Small intestine (tissue), 7 donors: ENCODE measurements at regions not wholly inside any gene's neighbourhood (a gene's known extent, or its start where the extent isn't known, plus 50 kb on each side); places are given as distances from the start of the nearest gene placed in this dataset.
"Not testable (repeated sequence)": the region's sequence is repeated elsewhere in the genome, so short reads cannot be mapped to it uniquely, and the experiment has no call there.

Source experiments
- DNase-seq, 2 donors: peaks; one replicate each; pipeline versions ENCODE4 v3.0.0 to v3.0.0-alpha.2; 2013
- FAIRE-seq: peaks from 2 replicates; lab custom pipeline; 2012; peaks lifted over from hg19 to GRCh38; lab: Jason Lieb, UNC
- H3K27ac ChIP-seq, 3 donors: one replicate each; pipeline ENCODE4 v1.5.1; 2013; ENCODE audit warnings: low read length in 2 of 3, mild to moderate bottlenecking in 2 of 3, control low read depth in 1 of 3, inconsistent platforms in 1 of 3, low read depth in 1 of 3, moderate library complexity in 1 of 3
- H3K27me3 ChIP-seq, 3 donors: one replicate each; pipeline ENCODE4 v1.6.1; 2013; ENCODE audit warnings: low read length in 3 of 3, inconsistent platforms in 1 of 3; ENCODE audit not compliant: control insufficient read depth in 3 of 3, insufficient read depth in 3 of 3
- H3K36me3 ChIP-seq, 3 donors: one replicate each; pipeline ENCODE4 v1.6.1; 2013; ENCODE audit warnings: low read length in 3 of 3, inconsistent platforms in 1 of 3, low read depth in 1 of 3, mild to moderate bottlenecking in 1 of 3, moderate library complexity in 1 of 3; ENCODE audit not compliant: control insufficient read depth in 3 of 3, insufficient read depth in 2 of 3
- H3K4me1 ChIP-seq, 3 donors: one replicate each; pipeline ENCODE4 v1.6.1; 2013; ENCODE audit warnings: low read length in 2 of 3, inconsistent platforms in 1 of 3, low read depth in 1 of 3, mild to moderate bottlenecking in 1 of 3, moderate library complexity in 1 of 3; ENCODE audit not compliant: control insufficient read depth in 3 of 3, insufficient read depth in 2 of 3
- H3K4me3 ChIP-seq, 3 donors: one replicate each; pipeline ENCODE4 v1.5.1; 2013; ENCODE audit warnings: low read length in 3 of 3, control low read depth in 1 of 3, inconsistent platforms in 1 of 3, low read depth in 1 of 3, mild to moderate bottlenecking in 1 of 3, moderate library complexity in 1 of 3
- H3K9me3 ChIP-seq, 2 donors: one replicate each; pipeline ENCODE4 v1.6.1; 2013; ENCODE audit warnings: low read depth in 1 of 2, low read length in 1 of 2; ENCODE audit not compliant: control insufficient read depth in 2 of 2, insufficient read depth in 1 of 2
- WGBS, 3 donors: extraction: QIAGEN DNeasy Blood & Tissue Kit; methylation state at CpG; one replicate each; pipeline ENCODE4 v1.1.7; 2013; 5-methylcytosine and 5-hydroxymethylcytosine counted together
- donor health status: healthy with polysubstance abuse.
- donor health status: control.
- donor health status: control.
- donor health status: Bipolar disorder and iron deficiency.
- donor health status: healthy.

- Histone ChIP-seq H3K27me3 (no peaks in the 10 kb centered on the region), H3K4me1 (no peaks in the 10 kb centered on the region), H3K27ac (no peak overlapping the region), H3K9me3 (peaks cover 2% of the 10 kb centered on the region in 2 donors), H3K4me3 (no peak overlapping the region), H3K36me3 (no peaks in the 10 kb centered on the region)
- no peak for FAIRE-seq
- 79 to 88% (median 82%) methylated on average over 8 of the region's 8 CpGs for WGBS, 3 donors
- DNase-seq: no peak
Observed at GRCh38 chr10:36533861-36534260, 591.5 kb upstream of the ANKRD30A start.

- Histone ChIP-seq H3K27me3 (no peaks in the 10 kb centered on the region), H3K36me3 (no peaks in the 10 kb centered on the region), H3K27ac (no peak overlapping the region), H3K9me3 (peaks cover 2% of the 10 kb centered on the region in 2 donors), H3K4me3 (no peak overlapping the region), H3K4me1 (no peaks in the 10 kb centered on the region)
- FAIRE-seq: no peak
- WGBS, 3 donors: 84 to 90% (median 86%) methylated on average over 2 of the region's 2 CpGs
- DNase-seq: no peak
Observed at GRCh38 chr10:36533316-36533715, 592.1 kb upstream of the ANKRD30A start.

- Histone ChIP-seq H3K4me3 (no peak overlapping the region), H3K9me3 (peaks cover 2% of the 10 kb centered on the region in 2 donors), H3K27ac (no peak overlapping the region), H3K4me1 (no peaks in the 10 kb centered on the region), H3K36me3 (no peaks in the 10 kb centered on the region), H3K27me3 (no peaks in the 10 kb centered on the region)
- WGBS, 3 donors: 40 to 77% (median 50%) methylated on average over 1 of the region's 1 CpG
- FAIRE-seq: no peak
- DNase-seq: no peak
Observed at GRCh38 chr10:36531621-36532020, 593.8 kb upstream of the ANKRD30A start.

- Histone ChIP-seq H3K27me3 (no peaks in the 10 kb centered on the region), H3K27ac (no peak overlapping the region), H3K4me3 (no peak overlapping the region), H3K9me3 (peaks cover 2% of the 10 kb centered on the region in 2 donors), H3K36me3 (no peaks in the 10 kb centered on the region), H3K4me1 (no peaks in the 10 kb centered on the region)
- DNase-seq (no peak), FAIRE-seq (no peak)
Observed at GRCh38 chr10:36526033-36526432, 599.4 kb upstream of the ANKRD30A start.

GRCh38 chr10:36524126-36524525, 601.3 kb upstream of the ANKRD30A start:
- WGBS, 3 donors: 82 to 92% (median 90%) methylated on average over 17 to 21 of the region's 21 CpGs
- not testable (repeated sequence) for H3K4me1 ChIP-seq, DNase-seq, H3K27me3 ChIP-seq, H3K4me3 ChIP-seq, H3K9me3 ChIP-seq, H3K36me3 ChIP-seq, FAIRE-seq, H3K27ac ChIP-seq

GRCh38 chr10:36519909-36520308, 605.5 kb upstream of the ANKRD30A start:
- H3K4me1 ChIP-seq: no peaks in the 10 kb centered on the region
- no peak overlapping the region for H3K4me3 ChIP-seq
- H3K36me3 ChIP-seq: no peaks in the 10 kb centered on the region
- DNase-seq: no peak
- 57 to 75% (median 57%) methylated on average over 1 of the region's 1 CpG for WGBS, 3 donors
- no peaks in the 10 kb centered on the region for H3K27me3 ChIP-seq
- peaks cover 0 to 1% of the 10 kb centered on the region in 2 donors for H3K9me3 ChIP-seq
- no peak for FAIRE-seq
- H3K27ac ChIP-seq: no peak overlapping the region

- FAIRE-seq: no peak
- no peak for DNase-seq
Observed at GRCh38 chr10:36516281-36516680, 609.1 kb upstream of the ANKRD30A start.

GRCh38 chr10:36515319-36515718, 610.1 kb upstream of the ANKRD30A start:
- 45 to 58% (median 48%) methylated on average over 2 of the region's 2 CpGs for WGBS, 3 donors
- Histone ChIP-seq H3K27me3 (no peaks in the 10 kb centered on the region), H3K9me3 (no peaks in the 10 kb centered on the region), H3K4me1 (no peaks in the 10 kb centered on the region), H3K27ac (no peak overlapping the region), H3K4me3 (no peak overlapping the region), H3K36me3 (no peaks in the 10 kb centered on the region)
- DNase-seq (no peak), FAIRE-seq (no peak)

More at GRCh38 chr10:36516281-36516680, 609.1 kb upstream of the ANKRD30A start:
- Histone ChIP-seq H3K4me1 (no peaks in the 10 kb centered on the region), H3K4me3 (no peak overlapping the region), H3K27me3 (no peaks in the 10 kb centered on the region), H3K9me3 (no peaks in the 10 kb centered on the region), H3K36me3 (no peaks in the 10 kb centered on the region), H3K27ac (no peak overlapping the region)

GRCh38 chr10:36507715-36508114, 617.7 kb upstream of the ANKRD30A start:
- Histone ChIP-seq H3K4me1 (no peaks in the 10 kb centered on the region), H3K27ac (no peak overlapping the region), H3K27me3 (no peaks in the 10 kb centered on the region), H3K9me3 (peaks cover 0 to 1% of the 10 kb centered on the region in 2 donors), H3K36me3 (no peaks in the 10 kb centered on the region), H3K4me3 (no peak overlapping the region)
- FAIRE-seq (no peak), DNase-seq (no peak)
- WGBS, 3 donors: 55 to 59% (median 56%) methylated on average over 3 of the region's 3 CpGs
